ENCODE measurements at regions not wholly inside any gene's neighbourhood (a gene's known extent, or its start where the extent isn't known, plus 50 kb on each side); places are given as distances from the start of the nearest gene placed in this dataset.

- TF ChIP-seq CTCF (IDR thresholded peaks at IDR 0.05; ENCODE audit: extremely low read depth, insufficient read depth, missing control alignments): no peak
- no peak for DNase-seq (ENCODE audit: low spot score)
- in situ Hi-C loops (cut with MboI; ENCODE audit: low pct_unique_long_range_greater_than_20kb, low sequenced_read_pairs, unreplicated experiment): no loop called here
These were observed 167.3 kb downstream of the HRH4 start for GRCh38 chr18:24627644-24628315.

DNA sequence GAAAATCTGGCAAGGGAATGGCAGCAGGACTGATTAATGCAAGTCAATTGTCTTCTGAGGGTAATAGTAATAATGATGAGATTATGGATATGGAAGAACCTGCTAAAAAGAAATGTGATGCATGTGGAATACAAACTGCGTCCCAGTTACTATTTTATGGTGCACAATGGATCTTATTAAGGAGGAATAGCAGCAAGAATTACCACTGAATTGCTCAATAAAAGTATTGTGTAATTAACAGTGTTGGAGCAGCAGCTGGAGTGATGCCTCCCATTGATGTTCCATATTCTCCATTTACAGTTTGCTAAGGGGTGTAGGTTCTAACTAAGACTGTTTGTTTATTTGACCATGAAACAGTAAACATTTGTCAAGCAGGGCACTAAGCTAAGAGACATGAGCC lies 167.9 kb downstream of the HRH4 start:
- TF ChIP-seq CTCF (IDR thresholded peaks at IDR 0.05; ENCODE audit: extremely low read depth, insufficient read depth, missing control alignments): no peak
- in situ Hi-C loops (cut with MboI; ENCODE audit: low pct_unique_long_range_greater_than_20kb, low sequenced_read_pairs, unreplicated experiment): no loop called here
- no peak for DNase-seq (ENCODE audit: low spot score)

DNA sequence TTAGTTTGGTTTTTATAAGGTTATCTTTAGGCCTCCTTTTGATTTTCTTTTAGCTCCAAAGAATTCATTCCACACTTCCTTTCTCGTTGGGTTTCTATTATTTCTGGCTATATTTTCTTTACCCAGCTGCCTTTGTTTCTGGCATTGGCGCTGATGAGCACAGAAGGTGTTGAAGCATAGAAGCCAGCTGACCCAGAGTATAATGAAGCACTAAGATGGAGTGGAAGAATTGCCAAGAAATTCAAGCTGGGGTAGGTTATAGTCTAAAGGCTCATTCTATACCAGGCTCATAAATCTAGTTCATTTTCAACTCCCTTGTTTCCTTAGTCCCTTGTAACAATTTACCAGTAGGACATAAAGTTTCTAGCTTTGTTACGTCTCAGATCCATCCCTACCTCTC lies 169.5 kb downstream of the HRH4 start:
- TF ChIP-seq CTCF (IDR thresholded peaks at IDR 0.05; ENCODE audit: extremely low read depth, insufficient read depth, missing control alignments): no peak
- in situ Hi-C loops (cut with MboI; ENCODE audit: low pct_unique_long_range_greater_than_20kb, low sequenced_read_pairs, unreplicated experiment): no loop called here
- no peak for DNase-seq (ENCODE audit: low spot score)

- no peak for DNase-seq (ENCODE audit: low spot score)
- in situ Hi-C loops (cut with MboI; ENCODE audit: low pct_unique_long_range_greater_than_20kb, low sequenced_read_pairs, unreplicated experiment): no loop called here
- TF ChIP-seq CTCF (IDR thresholded peaks at IDR 0.05; ENCODE audit: extremely low read depth, insufficient read depth, missing control alignments): no peak
These were observed 170.0 kb downstream of the HRH4 start for GRCh38 chr18:24630346-24630880.

- DNase-seq (ENCODE audit: low spot score): no peak
- no peak for TF ChIP-seq CTCF (IDR thresholded peaks at IDR 0.05; ENCODE audit: extremely low read depth, insufficient read depth, missing control alignments)
- in situ Hi-C loops (cut with MboI; ENCODE audit: low pct_unique_long_range_greater_than_20kb, low sequenced_read_pairs, unreplicated experiment): no loop called here
These were observed 171.0 kb downstream of the HRH4 start for GRCh38 chr18:24631243-24632025.

DNA sequence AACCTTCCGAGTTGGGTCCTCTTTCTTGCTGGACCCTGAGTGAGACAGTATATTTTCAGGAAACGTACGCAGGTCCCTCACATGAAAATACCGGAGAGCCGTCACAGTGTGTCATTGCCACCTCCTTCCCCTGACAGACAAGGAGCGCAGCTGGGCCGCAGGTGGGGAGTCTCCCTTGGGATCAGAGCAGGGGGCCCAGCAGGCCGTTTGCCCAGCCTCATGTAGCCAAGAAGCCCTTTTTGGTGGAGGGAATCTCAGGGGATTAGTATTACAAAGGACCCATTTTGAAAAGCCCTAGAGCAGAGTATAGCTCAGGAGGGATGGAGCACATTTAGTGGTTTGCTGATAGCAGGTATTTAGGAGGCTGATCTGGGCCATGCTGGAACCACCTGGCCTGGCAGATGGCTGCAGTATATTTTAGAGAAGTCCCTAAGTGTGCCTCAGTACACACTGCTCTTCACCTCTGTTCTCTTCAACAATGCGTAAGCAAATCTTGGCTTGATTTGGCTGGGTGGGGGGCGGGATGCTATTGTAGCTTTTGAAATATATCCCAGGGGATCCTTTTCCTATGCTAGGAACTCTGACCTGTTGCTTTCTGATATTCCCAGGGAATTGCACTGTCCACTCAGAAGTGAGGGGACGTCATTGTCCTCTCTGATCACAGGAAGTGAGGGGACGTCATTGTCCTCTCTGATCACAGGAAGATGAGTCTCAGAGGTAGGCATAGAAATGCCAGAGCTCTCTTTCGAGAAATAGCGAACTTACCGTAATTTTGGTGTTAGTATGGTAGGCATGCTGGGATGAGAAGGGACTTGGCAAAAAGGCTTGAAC lies 171.9 kb downstream of the HRH4 start:
- in situ Hi-C loops (cut with MboI; ENCODE audit: low pct_unique_long_range_greater_than_20kb, low sequenced_read_pairs, unreplicated experiment): no loop called here
- DNase-seq (ENCODE audit: low spot score): no peak
- no peak for TF ChIP-seq CTCF (IDR thresholded peaks at IDR 0.05; ENCODE audit: extremely low read depth, insufficient read depth, missing control alignments)
